GM23248 (cell line): ENCODE measurements at regions not wholly inside any gene's neighbourhood (a gene's known extent, or its start where the extent isn't known, plus 50 kb on each side); places are given as distances from the start of the nearest gene placed in this dataset.

Experiments used
- EZH2 ChIP-seq: fragments of 200-600 bp; sonication (generic); IDR thresholded peaks from 2 replicates; pipeline ENCODE4 v1.6.1; 2018; ENCODE audit warnings: antibody characterized with exemption, mild to moderate bottlenecking; ENCODE audit not compliant: insufficient read depth, poor library complexity, severe bottlenecking
- EZH2phosphoT487 ChIP-seq: fragments of 200-600 bp; sonication (generic); IDR thresholded peaks from 2 replicates; pipeline ENCODE4 v1.6.1; 2018; ENCODE audit warnings: antibody characterized with exemption, moderate library complexity, mild to moderate bottlenecking, low read depth; ENCODE audit not compliant: insufficient read depth

DNA sequence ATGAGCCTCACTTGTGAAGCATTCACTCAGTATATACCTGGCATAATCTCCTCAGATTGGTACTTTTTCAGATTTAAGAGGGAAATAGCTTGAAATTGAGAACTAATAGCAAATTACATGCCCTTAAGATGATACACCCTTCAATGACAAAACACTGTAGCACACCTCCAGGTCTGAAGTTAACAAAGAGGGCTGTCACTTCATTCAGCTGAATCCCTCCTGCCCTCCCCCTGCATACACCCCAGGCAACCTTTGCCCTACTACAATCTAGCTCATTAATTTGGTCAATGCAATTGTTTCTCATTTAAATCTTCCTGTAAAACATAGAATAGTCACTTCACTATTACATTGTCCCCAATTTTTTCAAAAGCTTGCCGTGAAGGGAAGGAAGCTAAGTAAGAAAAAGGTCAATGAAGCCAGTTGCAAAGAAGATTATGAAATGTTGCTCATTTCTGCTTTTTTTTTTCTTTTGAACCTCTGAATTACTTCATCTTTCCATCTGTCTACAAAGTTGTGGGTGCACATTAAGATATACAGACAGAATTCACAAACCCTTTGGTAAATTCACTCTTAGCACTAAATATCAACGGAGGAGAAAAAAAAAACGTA, 294.8 kb upstream of the PTGER4 start:
- TF ChIP-seq EZH2phosphoT487, result no peak
- no peak for TF ChIP-seq EZH2
